HepG2 (cell line): ENCODE measurements at regions not wholly inside any gene's neighbourhood (a gene's known extent, or its start where the extent isn't known, plus 50 kb on each side); places are given as distances from the start of the nearest gene placed in this dataset.

Experiments used
- AHDC1 ChIP-seq: sonication (generic); formaldehyde crosslinking; IDR thresholded peaks from 2 replicates; pipeline ENCODE4 v1.5.1; 2020; ENCODE audit warnings: mild to moderate bottlenecking, missing genetic modification reagents, borderline replicate concordance
- ATF6 ChIP-seq: sonication (generic); formaldehyde crosslinking; conservative IDR thresholded peaks from 2 replicates; pipeline ENCODE4 v1.4.0; 2020; ENCODE audit warnings: missing genetic modification reagents
- BRF2 ChIP-seq: sonication (generic); formaldehyde crosslinking; IDR thresholded peaks from 2 replicates; pipeline ENCODE4 v1.8.1; 2022; ENCODE audit warnings: mild to moderate bottlenecking, missing genetic modification reagents
- KLF6 ChIP-seq: IDR thresholded peaks from 2 replicates; pipeline ENCODE4 v1.8.0; 2016; ENCODE audit warnings: missing biosample characterization, missing genetic modification reagents
- NONO ChIP-seq, 2 experiments: fragments of 450-650 bp in 1 of 2; sonication (generic) in 1 of 2; formaldehyde crosslinking in 1 of 2; IDR thresholded peaks in 1 of 2; conservative IDR thresholded peaks in 1 of 2; 2 replicates each; pipeline versions ENCODE4 v1.6.1 to v1.8.0; 2017 to 2022; ENCODE audit warnings: mild to moderate bottlenecking in 1 of 2, missing genetic modification reagents in 1 of 2, moderate library complexity in 1 of 2
- REPIN1 ChIP-seq: sonication (generic); formaldehyde crosslinking; IDR thresholded peaks from 2 replicates; pipeline ENCODE4 v1.8.0; 2022; ENCODE audit warnings: missing genetic modification reagents, low read depth, mild to moderate bottlenecking, borderline replicate concordance
- RNF2 ChIP-seq: fragments of 450-650 bp; conservative IDR thresholded peaks from 2 replicates; pipeline ENCODE4 v1.6.1; 2016; ENCODE audit warnings: low read depth
- SCMH1 ChIP-seq: sonication (generic); formaldehyde crosslinking; IDR thresholded peaks from 2 replicates; pipeline ENCODE4 v1.9.0; 2021; ENCODE audit warnings: missing genetic modification reagents, mild to moderate bottlenecking, borderline replicate concordance
- SOX6 ChIP-seq, 2 experiments: fragments of 450-650 bp in 1 of 2; sonication (generic) in 1 of 2; formaldehyde crosslinking in 1 of 2; IDR thresholded peaks; 2 replicates each; pipeline versions ENCODE4 v1.4.0 to v1.6.1; 2017 to 2020; ENCODE audit warnings: antibody characterized with exemption in 1 of 2, mild to moderate bottlenecking in 1 of 2, missing genetic modification reagents in 1 of 2
- ZNF276 ChIP-seq: sonication (generic); formaldehyde crosslinking; IDR thresholded peaks from 2 replicates; pipeline ENCODE4 v1.4.0; 2020; ENCODE audit warnings: mild to moderate bottlenecking, low read depth, missing genetic modification reagents
- ZNF430 ChIP-seq: sonication (generic); formaldehyde crosslinking; IDR thresholded peaks from 2 replicates; pipeline ENCODE4 v1.9.0; 2021; ENCODE audit warnings: mild to moderate bottlenecking, missing genetic modification reagents
- ZNF431 ChIP-seq: sonication (generic); formaldehyde crosslinking; IDR thresholded peaks from 2 replicates; pipeline ENCODE4 v1.9.0; 2022; ENCODE audit warnings: missing genetic modification reagents, low read depth, mild to moderate bottlenecking, borderline replicate concordance
- ZNF615 ChIP-seq: sonication (generic); formaldehyde crosslinking; IDR thresholded peaks from 2 replicates; pipeline ENCODE4 v1.5.0; 2020; ENCODE audit warnings: mild to moderate bottlenecking, missing genetic modification reagents, borderline replicate concordance
- ZNF713 ChIP-seq: sonication (generic); formaldehyde crosslinking; IDR thresholded peaks from 2 replicates; pipeline ENCODE4 v1.4.0; 2020; ENCODE audit warnings: mild to moderate bottlenecking, missing genetic modification reagents
- TF ChIP-seq, protein P1 (sequence below): sonication (generic); formaldehyde crosslinking; IDR thresholded peaks from 2 replicates; pipeline ENCODE4 v1.4.0; 2020; ENCODE audit warnings: missing genetic modification reagents, borderline replicate concordance

DNA sequence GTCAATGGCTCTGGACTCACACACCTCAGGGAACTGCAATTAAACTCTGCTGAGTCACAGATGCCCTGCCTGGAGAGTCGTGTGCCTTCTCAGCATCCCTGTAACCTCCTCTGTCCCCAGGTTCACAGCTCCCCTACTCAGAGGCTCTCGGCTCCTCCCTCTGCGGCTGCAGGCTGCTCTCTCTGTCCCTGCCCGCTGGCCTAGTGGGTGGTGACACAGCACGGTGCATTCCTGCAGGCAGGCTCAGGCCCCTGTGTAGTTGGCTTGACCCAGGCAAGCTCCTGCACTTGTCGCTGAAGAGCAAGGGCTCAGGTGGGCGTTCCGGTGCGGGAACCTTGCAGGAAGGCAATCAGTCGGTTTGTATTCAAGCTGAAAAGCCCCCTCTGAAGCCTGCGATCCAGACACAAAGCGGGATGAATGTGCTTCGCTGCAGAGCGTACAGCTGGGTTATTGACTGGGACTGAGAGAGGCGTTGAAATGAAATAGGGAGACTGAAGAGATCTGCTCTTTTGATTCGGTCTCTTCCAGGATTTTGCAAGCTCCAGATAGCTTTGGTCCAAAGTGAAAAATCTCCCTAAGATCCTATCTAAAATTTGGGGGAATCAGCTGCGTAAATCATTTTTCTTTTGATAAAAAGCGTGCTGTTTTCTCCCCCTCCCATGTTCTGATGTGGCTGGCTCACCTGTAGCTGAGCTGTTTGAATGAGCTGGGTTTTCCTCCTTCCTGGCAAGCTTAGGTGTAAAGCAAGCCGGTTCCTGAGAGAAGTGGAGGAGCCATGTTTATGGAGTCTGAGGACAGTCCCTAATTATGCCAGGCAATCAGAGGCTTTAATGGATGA, 208.7 kb upstream of the PHYHIPL start (continued):
- TF ChIP-seq AHDC1, result peak; percentile 68; the same call in 1 of the 2 replicates
- TF ChIP-seq RNF2, result no peak
- peak; percentile 95; the same call in 1 of the 2 replicates for TF ChIP-seq REPIN1 (CRISPR knock-in tag)
- TF ChIP-seq NONO (IDR thresholded peaks at IDR 0.05), result no peak
- peak; percentile 84 for TF ChIP-seq NONO (CRISPR knock-in tag; conservative IDR thresholded peaks at IDR 0.05)
- TF ChIP-seq ATF6, result no peak
- peak; percentile 79; the same call in 1 of the 2 replicates for TF ChIP-seq ZNF431 (CRISPR knock-in tag)
- no peak for TF ChIP-seq KLF6 (CRISPR knock-in tag)
- no peak for TF ChIP-seq SOX6 (IDR thresholded peaks at IDR 0.05)
- peak; percentile 81 for TF ChIP-seq SOX6 (CRISPR knock-in tag; IDR thresholded peaks at IDR 0.05)
- TF ChIP-seq ZNF615, result no peak
- peak; percentile 79 for TF ChIP-seq ZNF430
- peak; percentile 51; the same call in 1 of the 2 replicates for TF ChIP-seq BRF2 (CRISPR knock-in tag)
- TF ChIP-seq SCMH1, result no peak
- peak; percentile 40; the same call in 1 of the 2 replicates for TF ChIP-seq ZNF276 (CRISPR knock-in tag)
- TF ChIP-seq, protein P1, sequence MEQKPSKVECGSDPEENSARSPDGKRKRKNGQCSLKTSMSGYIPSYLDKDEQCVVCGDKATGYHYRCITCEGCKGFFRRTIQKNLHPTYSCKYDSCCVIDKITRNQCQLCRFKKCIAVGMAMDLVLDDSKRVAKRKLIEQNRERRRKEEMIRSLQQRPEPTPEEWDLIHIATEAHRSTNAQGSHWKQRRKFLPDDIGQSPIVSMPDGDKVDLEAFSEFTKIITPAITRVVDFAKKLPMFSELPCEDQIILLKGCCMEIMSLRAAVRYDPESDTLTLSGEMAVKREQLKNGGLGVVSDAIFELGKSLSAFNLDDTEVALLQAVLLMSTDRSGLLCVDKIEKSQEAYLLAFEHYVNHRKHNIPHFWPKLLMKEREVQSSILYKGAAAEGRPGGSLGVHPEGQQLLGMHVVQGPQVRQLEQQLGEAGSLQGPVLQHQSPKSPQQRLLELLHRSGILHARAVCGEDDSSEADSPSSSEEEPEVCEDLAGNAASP (CRISPR knock-in tag), result peak; percentile 19; the same call in 1 of the 2 replicates
- no peak for TF ChIP-seq ZNF713
